Prostate gland (tissue), 2 donors: ENCODE measurements at regions not wholly inside any gene's neighbourhood (a gene's known extent, or its start where the extent isn't known, plus 50 kb on each side); places are given as distances from the start of the nearest gene placed in this dataset.

ENCODE experiments used
- DNase-seq: peaks from one replicate; pipeline ENCODE4 v3.0.0-alpha.2; 2019; ENCODE audit warnings: low spot score
- H3K27ac ChIP-seq, 2 donors: fragments of 200-600 bp; sonication (generic); 2 replicates each; pipeline ENCODE4 v1.5.1; 2017 to 2019
- H3K27me3 ChIP-seq: fragments of 200-600 bp; sonication (generic); replicated peaks from 2 replicates; pipeline ENCODE4 v1.5.1; 2019; ENCODE audit not compliant: insufficient read depth
- H3K36me3 ChIP-seq, 2 donors: fragments of 200-600 bp; sonication (generic); 1 replicate in 1 of 2; 2 replicates in 1 of 2; pipeline versions ENCODE4 v1.5.1 to v1.8.1; 2017 to 2019
- H3K4me1 ChIP-seq: fragments of 200-600 bp; sonication (generic); replicated peaks from 2 replicates; pipeline ENCODE4 v1.5.1; 2019
- H3K4me3 ChIP-seq, 2 donors: fragments of 200-600 bp; sonication (generic); 2 replicates each; pipeline ENCODE4 v1.5.1; 2017 to 2019
- H3K9me3 ChIP-seq: fragments of 200-600 bp; sonication (generic); 2 replicates; pipeline ENCODE4 v1.5.1; 2017
- POLR2A ChIP-seq: fragments of 450-650 bp; IDR thresholded peaks from one replicate; pipeline ENCODE4 v1.6.1; 2016; ENCODE audit warnings: antibody characterized with exemption, mild to moderate bottlenecking
- POLR2AphosphoS5 ChIP-seq: sonication (generic); formaldehyde crosslinking; IDR thresholded peaks from one replicate; pipeline ENCODE4 v1.6.1; 2017; ENCODE audit warnings: antibody characterized with exemption
- WGBS: methylation state at CpG from one replicate; pipeline ENCODE4 v1.1.5; 2018; 5-methylcytosine and 5-hydroxymethylcytosine counted together
- intact Hi-C: fragments of 100-400 bp; cut with DNase I; formaldehyde crosslinking; loops from one replicate; pipeline ENCODE4 v1.14.2; 2022
- TF ChIP-seq, protein P1 (sequence below), 4 experiments: fragments of 200-600 bp in 2 of 4; fragments of 450-650 bp in 2 of 4; sonication (generic) in 2 of 4; IDR thresholded peaks; 1 replicate in 3 of 4; 2 replicates in 1 of 4; pipeline ENCODE4 v1.5.1; 2016 to 2019; ENCODE audit warnings: antibody characterized with exemption in 4 of 4, mild to moderate bottlenecking in 2 of 4, moderate library complexity in 2 of 4

DNA sequence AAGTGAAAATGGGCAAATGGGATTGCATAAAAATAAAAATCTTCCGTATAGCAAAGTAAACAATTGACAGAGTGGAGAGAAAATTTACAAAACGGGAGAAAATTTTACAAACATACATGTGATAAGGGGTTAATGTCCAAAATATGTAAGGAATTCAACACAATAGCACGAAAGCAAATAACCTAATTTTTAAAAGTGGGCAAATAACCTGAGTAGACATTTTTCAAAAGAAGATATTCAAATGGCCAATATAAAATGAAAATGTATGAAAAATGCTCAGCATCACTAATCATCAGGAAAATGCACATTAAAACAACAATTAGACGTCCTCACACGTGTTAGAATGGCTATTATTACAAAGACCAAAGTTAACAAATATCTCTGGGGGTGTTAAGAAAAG lies 441.5 kb downstream of the HTR1B start:
- Histone ChIP-seq H3K4me3 (no peak overlapping the region), H3K9me3 (no peaks in the 10 kb centered on the region), H3K27ac (no peak overlapping the region), H3K27me3 (no peaks in the 10 kb centered on the region), H3K4me1 (no peaks in the 10 kb centered on the region), H3K36me3 (no peaks in the 10 kb centered on the region)
- 22% methylated on average over 5 of the region's 5 CpGs for WGBS
- no peak for TF ChIP-seq POLR2A
- TF ChIP-seq, protein P1, sequence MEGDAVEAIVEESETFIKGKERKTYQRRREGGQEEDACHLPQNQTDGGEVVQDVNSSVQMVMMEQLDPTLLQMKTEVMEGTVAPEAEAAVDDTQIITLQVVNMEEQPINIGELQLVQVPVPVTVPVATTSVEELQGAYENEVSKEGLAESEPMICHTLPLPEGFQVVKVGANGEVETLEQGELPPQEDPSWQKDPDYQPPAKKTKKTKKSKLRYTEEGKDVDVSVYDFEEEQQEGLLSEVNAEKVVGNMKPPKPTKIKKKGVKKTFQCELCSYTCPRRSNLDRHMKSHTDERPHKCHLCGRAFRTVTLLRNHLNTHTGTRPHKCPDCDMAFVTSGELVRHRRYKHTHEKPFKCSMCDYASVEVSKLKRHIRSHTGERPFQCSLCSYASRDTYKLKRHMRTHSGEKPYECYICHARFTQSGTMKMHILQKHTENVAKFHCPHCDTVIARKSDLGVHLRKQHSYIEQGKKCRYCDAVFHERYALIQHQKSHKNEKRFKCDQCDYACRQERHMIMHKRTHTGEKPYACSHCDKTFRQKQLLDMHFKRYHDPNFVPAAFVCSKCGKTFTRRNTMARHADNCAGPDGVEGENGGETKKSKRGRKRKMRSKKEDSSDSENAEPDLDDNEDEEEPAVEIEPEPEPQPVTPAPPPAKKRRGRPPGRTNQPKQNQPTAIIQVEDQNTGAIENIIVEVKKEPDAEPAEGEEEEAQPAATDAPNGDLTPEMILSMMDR (IDR thresholded peaks at IDR 0.05) = no peak
- TF ChIP-seq POLR2AphosphoS5 = no peak
- DNase-seq = no peak
- intact Hi-C loops = no loop called here

DNA sequence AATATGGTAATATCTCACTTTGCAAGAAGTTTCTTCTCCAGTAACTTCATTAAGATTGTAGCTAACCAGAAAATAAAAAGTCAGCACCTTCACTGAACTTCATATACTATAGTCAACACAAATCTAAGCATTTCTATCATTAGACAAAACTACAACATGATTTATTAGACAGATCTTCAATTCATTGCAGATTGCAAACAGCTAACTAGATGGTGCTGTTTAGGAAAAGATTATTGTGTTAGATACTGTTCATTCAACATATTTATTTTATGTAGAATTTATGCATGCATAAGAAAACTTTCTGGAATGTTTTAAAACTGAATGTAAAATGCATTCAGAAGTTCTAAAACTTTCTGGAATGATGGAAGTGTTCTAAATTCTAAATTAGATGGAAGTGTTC lies 442.1 kb downstream of the HTR1B start:
- DNase-seq = no peak
- H3K36me3 ChIP-seq = no peaks in the 10 kb centered on the region
- no peaks in the 10 kb centered on the region for H3K9me3 ChIP-seq
- intact Hi-C loops = no loop called here
- H3K4me1 ChIP-seq = no peaks in the 10 kb centered on the region
- H3K4me3 ChIP-seq = no peak overlapping the region
- no peak for TF ChIP-seq POLR2AphosphoS5
- TF ChIP-seq POLR2A = no peak
- TF ChIP-seq, protein P1 (IDR thresholded peaks at IDR 0.05) = no peak
- no peaks in the 10 kb centered on the region for H3K27me3 ChIP-seq
- H3K27ac ChIP-seq = no peak overlapping the region

DNA sequence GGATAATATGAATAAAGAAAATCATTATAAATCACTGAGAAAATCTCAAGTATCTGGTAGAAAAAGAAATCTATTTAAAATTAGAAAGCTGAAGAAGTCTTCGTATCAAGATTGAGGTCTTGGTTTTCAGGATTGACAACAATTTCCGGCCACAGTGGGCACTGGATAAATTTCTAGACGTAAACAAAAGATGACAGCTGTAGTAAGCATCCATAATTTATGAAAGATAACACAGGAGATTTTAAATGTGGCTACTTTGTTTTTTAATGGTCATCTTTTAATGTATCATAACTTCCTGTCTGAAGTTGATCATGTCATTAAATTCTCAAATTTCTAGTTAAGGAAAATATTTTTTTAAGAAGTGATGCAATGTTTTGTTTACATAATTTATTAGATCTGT lies 444.2 kb downstream of the HTR1B start:
- no peak for TF ChIP-seq POLR2AphosphoS5
- no peak for TF ChIP-seq POLR2A
- no peaks in the 10 kb centered on the region for H3K36me3 ChIP-seq
- 74% methylated on average over 3 of the region's 3 CpGs for WGBS
- H3K4me3 ChIP-seq = no peak overlapping the region
- H3K9me3 ChIP-seq = no peaks in the 10 kb centered on the region
- no peak overlapping the region for H3K27ac ChIP-seq
- H3K4me1 ChIP-seq = no peaks in the 10 kb centered on the region
- no peak for DNase-seq
- intact Hi-C loops = no loop called here
- H3K27me3 ChIP-seq = no peaks in the 10 kb centered on the region

DNA sequence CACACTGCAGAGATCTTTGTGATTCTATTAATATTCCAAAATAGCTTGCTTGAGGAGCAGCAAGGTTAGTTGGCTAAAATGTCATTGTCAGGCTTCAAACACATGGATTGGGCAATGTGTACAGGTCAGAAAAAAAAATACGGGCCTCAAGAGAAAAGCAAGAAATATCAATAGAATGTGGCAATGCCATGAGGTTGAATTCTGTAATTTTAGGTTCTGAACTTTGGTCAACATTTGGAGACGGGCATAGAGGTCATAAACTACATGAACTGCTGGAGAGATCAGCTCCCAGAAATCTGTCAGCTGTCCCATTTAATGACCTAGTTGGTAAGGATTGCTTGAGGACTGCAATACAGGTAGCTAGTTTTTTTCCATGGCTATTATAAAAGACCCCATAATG lies 445.8 kb downstream of the HTR1B start:
- no peak for TF ChIP-seq POLR2AphosphoS5
- TF ChIP-seq, protein P1 (IDR thresholded peaks at IDR 0.05) = no peak
- TF ChIP-seq POLR2A = no peak
- intact Hi-C loops = no loop called here
- 79% methylated on average over 2 of the region's 2 CpGs for WGBS
- Histone ChIP-seq H3K27me3 (no peaks in the 10 kb centered on the region), H3K27ac (no peak overlapping the region), H3K36me3 (no peaks in the 10 kb centered on the region), H3K4me3 (no peak overlapping the region), H3K4me1 (no peaks in the 10 kb centered on the region), H3K9me3 (no peaks in the 10 kb centered on the region)
- DNase-seq = no peak

DNA sequence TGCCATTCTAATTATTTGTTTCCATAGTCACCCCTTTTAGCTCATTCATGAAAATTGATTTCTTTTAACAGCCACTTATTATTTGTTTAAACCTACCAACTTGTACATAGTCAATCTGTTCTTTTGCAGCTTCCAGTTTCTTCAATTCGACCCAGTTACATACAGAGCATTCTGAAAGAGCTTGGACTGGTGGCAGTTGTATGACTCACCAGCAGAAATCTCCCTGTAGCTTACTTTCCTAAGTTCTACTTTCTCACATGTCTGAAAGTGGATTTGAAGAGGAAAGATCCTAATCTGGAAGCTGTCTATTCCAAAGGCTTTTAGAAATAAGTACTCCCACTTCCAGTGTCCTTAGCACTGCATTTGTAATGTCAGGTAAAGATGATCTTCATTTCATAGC lies 447.9 kb downstream of the HTR1B start:
- no peaks in the 10 kb centered on the region for H3K4me1 ChIP-seq
- H3K27ac ChIP-seq = no peak overlapping the region
- WGBS = 44% methylated on average over 1 of the region's 1 CpG
- H3K9me3 ChIP-seq = no peaks in the 10 kb centered on the region
- H3K36me3 ChIP-seq = no peaks in the 10 kb centered on the region
- intact Hi-C loops = no loop called here
- no peak overlapping the region for H3K4me3 ChIP-seq
- no peak for DNase-seq
- H3K27me3 ChIP-seq = no peaks in the 10 kb centered on the region
- TF ChIP-seq POLR2A (no peak), POLR2AphosphoS5 (no peak)
- TF ChIP-seq, protein P1 (IDR thresholded peaks at IDR 0.05) = no peak
